GM23338 (cell line): ENCODE measurements at regions not wholly inside any gene's neighbourhood (a gene's known extent, or its start where the extent isn't known, plus 50 kb on each side); places are given as distances from the start of the nearest gene placed in this dataset.

Source experiments
- ATAC-seq: fragments of 200-7000 bp; cut with Tn5 transposase; 3 replicates; pipeline ENCODE4 v1.9.1; 2020
- DNase-seq: peaks from one replicate; pipeline ENCODE4 v3.0.0-alpha.2; 2015; ENCODE audit warnings: low spot score
- H2AFZ ChIP-seq: fragments of 200-600 bp; sonication (generic); 2 replicates; pipeline ENCODE4 v1.8.0; 2016; ENCODE audit warnings: antibody characterized with exemption, mild to moderate bottlenecking, moderate library complexity
- H3F3A ChIP-seq: fragments of 200-600 bp; sonication (generic); replicated peaks from 2 replicates; pipeline ENCODE4 v1.8.0; 2017; ENCODE audit warnings: antibody characterized with exemption, mixed run types, low read depth
- H3K27ac ChIP-seq: fragments of 200-600 bp; sonication (generic); 2 replicates; pipeline ENCODE4 v1.6.1; 2016; ENCODE audit warnings: low read depth
- H3K27me3 ChIP-seq: fragments of 200-600 bp; sonication (generic); 2 replicates; pipeline ENCODE4 v1.8.0; 2016; ENCODE audit warnings: mild to moderate bottlenecking, mixed run types, moderate library complexity; ENCODE audit not compliant: insufficient read depth
- H3K36me3 ChIP-seq: fragments of 200-600 bp; sonication (generic); 2 replicates; pipeline ENCODE4 v1.8.0; 2016; ENCODE audit warnings: mild to moderate bottlenecking; ENCODE audit not compliant: insufficient read depth
- H3K4me1 ChIP-seq: fragments of 200-600 bp; sonication (generic); 2 replicates; pipeline ENCODE4 v1.8.0; 2016; ENCODE audit warnings: mild to moderate bottlenecking, moderate library complexity; ENCODE audit not compliant: insufficient read depth
- H3K4me2 ChIP-seq: fragments of 200-600 bp; sonication (generic); 2 replicates; pipeline ENCODE4 v1.7.1; 2017; ENCODE audit warnings: mixed run types
- H3K4me3 ChIP-seq: fragments of 200-600 bp; sonication (generic); 2 replicates; pipeline ENCODE4 v1.6.1; 2016; ENCODE audit warnings: mixed run types
- H3K79me2 ChIP-seq: fragments of 200-600 bp; sonication (generic); replicated peaks from 2 replicates; pipeline ENCODE4 v1.8.0; 2017; ENCODE audit warnings: mild to moderate bottlenecking; ENCODE audit not compliant: insufficient read depth
- H3K9me2 ChIP-seq: fragments of 200-600 bp; sonication (generic); 2 replicates; pipeline ENCODE4 v1.8.0; 2017; ENCODE audit not compliant: insufficient read depth
- H4K20me1 ChIP-seq: fragments of 200-600 bp; sonication (generic); replicated peaks from 2 replicates; pipeline ENCODE4 v1.8.0; 2017; ENCODE audit warnings: mild to moderate bottlenecking; ENCODE audit not compliant: insufficient read depth
- H3K27ac Mint-ChIP-seq: 2 replicates; pipeline ENCODE4 v1.8.0; 2020; ENCODE audit warnings: inconsistent platforms, mild to moderate bottlenecking, moderate library complexity, mixed read lengths
- H3K27me3 Mint-ChIP-seq: 3 replicates; pipeline ENCODE4 v1.8.0; 2022; ENCODE audit warnings: low read depth, mild to moderate bottlenecking, moderate library complexity, mixed read lengths, inconsistent platforms; ENCODE audit not compliant: insufficient read depth, poor library complexity
- H3K36me3 Mint-ChIP-seq: 3 replicates; pipeline ENCODE4 v1.8.0; 2021; ENCODE audit warnings: low read depth, mild to moderate bottlenecking, inconsistent platforms, moderate library complexity, mixed read lengths
- H3K4me1 Mint-ChIP-seq: 3 replicates; pipeline ENCODE4 v1.8.0; 2020; ENCODE audit warnings: mild to moderate bottlenecking, inconsistent platforms, mixed read lengths
- H3K4me3 Mint-ChIP-seq: 3 replicates; pipeline ENCODE4 v1.8.0; 2021; ENCODE audit warnings: moderate library complexity, mild to moderate bottlenecking, inconsistent platforms, mixed read lengths
- H3K9me3 Mint-ChIP-seq: 3 replicates; pipeline ENCODE4 v1.8.0; 2020; ENCODE audit warnings: moderate library complexity, mild to moderate bottlenecking, inconsistent platforms, mixed read lengths
- CTCF ChIP-seq, 2 experiments: fragments of 200-600 bp in 1 of 2; sonication (generic) in 1 of 2; conservative IDR thresholded peaks; 2 replicates each; pipeline versions ENCODE4 v1.5.1 to v1.6.1; 2016 to 2017; ENCODE audit warnings: antibody characterized with exemption in 2 of 2, low read depth in 2 of 2, mild to moderate bottlenecking in 2 of 2, moderate library complexity in 1 of 2
- ETS1 ChIP-seq: IDR thresholded peaks from 2 replicates; pipeline ENCODE4 v1.6.1; 2016; ENCODE audit warnings: antibody characterized with exemption
- EZH2 ChIP-seq: fragments of 200-600 bp; sonication (generic); IDR thresholded peaks from one replicate; pipeline ENCODE4 v1.8.0; 2017; ENCODE audit warnings: antibody characterized with exemption, mild to moderate bottlenecking, low read depth; ENCODE audit not compliant: unreplicated experiment
- JUNB ChIP-seq: IDR thresholded peaks from one replicate; pipeline ENCODE4 v1.6.1; 2016; ENCODE audit warnings: antibody characterized with exemption; ENCODE audit not compliant: unreplicated experiment
- NANOG ChIP-seq: IDR thresholded peaks from 2 replicates; pipeline ENCODE4 v1.6.1; 2016; ENCODE audit warnings: antibody characterized with exemption, borderline replicate concordance
- POLR2AphosphoS5 ChIP-seq: IDR thresholded peaks from 2 replicates; pipeline ENCODE4 v1.6.1; 2016; ENCODE audit warnings: antibody characterized with exemption, low read depth
- REST ChIP-seq: IDR thresholded peaks from one replicate; pipeline ENCODE4 v1.6.1; 2018; ENCODE audit warnings: antibody characterized with exemption; ENCODE audit not compliant: unreplicated experiment
- ZNF114 ChIP-seq: fragments of 250-450 bp; sonication (Bioruptor Pico); IDR thresholded peaks from 2 replicates; pipeline ENCODE4 v1.5.0; 2020; ENCODE audit warnings: mild to moderate bottlenecking, moderate library complexity
- ZNF331 ChIP-seq: fragments of 250-450 bp; sonication (Bioruptor Pico); IDR thresholded peaks from 2 replicates; pipeline ENCODE4 v1.5.0; 2020; ENCODE audit warnings: low read depth, mild to moderate bottlenecking, moderate library complexity

GRCh38 chr2:60226943-60227342 lies 326.5 kb downstream of the BCL11A start:
- TF ChIP-seq POLR2AphosphoS5 (no peak), EZH2 (no peak), NANOG (no peak), ZNF114 (CRISPR knock-in tag) (no peak)
- no peak overlapping the region for H3K27ac ChIP-seq

GRCh38 chr2:60226191-60226590 lies 327.3 kb downstream of the BCL11A start:
- Histone ChIP-seq H4K20me1 (no peaks in the 10 kb centered on the region), H3K9me2 (0 out of 2 replicates have a peak, but pooled peaks cover 7% of the 10 kb centered on the region), H3F3A (no peaks in the 10 kb centered on the region), H3K79me2 (no peaks in the 10 kb centered on the region), H3K4me2 (no peak overlapping the region), H2AFZ (no peak overlapping the region), H3K4me3 (no peak overlapping the region), H3K4me1 (no peaks in the 10 kb centered on the region), H3K27me3 (no peaks in the 10 kb centered on the region), H3K36me3 (no peaks in the 10 kb centered on the region), H3K27ac (no peak overlapping the region)
- ATAC-seq (no peak), DNase-seq (no peak)
- no peaks in the 10 kb centered on the region for H3K4me1 Mint-ChIP-seq
- H3K27ac Mint-ChIP-seq: no peak overlapping the region
- H3K36me3 Mint-ChIP-seq: no peaks in the 10 kb centered on the region
- H3K9me3 Mint-ChIP-seq: peaks cover 12% of the 10 kb centered on the region; the same call in 2 of the 3 replicates
- H3K4me3 Mint-ChIP-seq: no peak overlapping the region
- TF ChIP-seq JUNB: no peak
- TF ChIP-seq ZNF331 (CRISPR knock-in tag): no peak
- TF ChIP-seq ETS1: no peak
- no peak for TF ChIP-seq REST
- no peak for TF ChIP-seq CTCF (conservative IDR thresholded peaks at IDR 0.05; ENCODE audit: low read depth in 2 of 2)
- TF ChIP-seq ZNF114 (CRISPR knock-in tag): no peak
- no peaks in the 10 kb centered on the region for H3K27me3 Mint-ChIP-seq

More at GRCh38 chr2:60226943-60227342, 326.5 kb downstream of the BCL11A start:
- no peak for ATAC-seq
- no peaks in the 10 kb centered on the region for H3K27me3 ChIP-seq
- H3K4me2 ChIP-seq: no peak overlapping the region
- H3K4me3 ChIP-seq: no peak overlapping the region
- no peaks in the 10 kb centered on the region for H3K27me3 Mint-ChIP-seq
- DNase-seq: no peak
- no peaks in the 10 kb centered on the region for H3K36me3 Mint-ChIP-seq
- no peaks in the 10 kb centered on the region for H3K4me1 Mint-ChIP-seq
- H3K4me3 Mint-ChIP-seq: no peak overlapping the region
- no peak overlapping the region for H3K27ac Mint-ChIP-seq
- no peaks in the 10 kb centered on the region for H3K36me3 ChIP-seq
- H3K4me1 ChIP-seq: no peaks in the 10 kb centered on the region
- H3K79me2 ChIP-seq: no peaks in the 10 kb centered on the region
- H2AFZ ChIP-seq: no peak overlapping the region
- 0 out of 2 replicates have a peak, but pooled peaks cover 7% of the 10 kb centered on the region for H3K9me2 ChIP-seq
- H3K9me3 Mint-ChIP-seq: peaks cover 14% of the 10 kb centered on the region
- no peaks in the 10 kb centered on the region for H3F3A ChIP-seq
- no peaks in the 10 kb centered on the region for H4K20me1 ChIP-seq
